SK-N-SH treated with all-trans-retinoic acid at 6 μM for 48 hours (cell line): ENCODE measurements at regions not wholly inside any gene's neighbourhood (a gene's known extent, or its start where the extent isn't known, plus 50 kb on each side); places are given as distances from the start of the nearest gene placed in this dataset.

ENCODE experiments used
- CSDC2 ChIP-seq: fragments of 250-450 bp; sonication (Bioruptor Pico); IDR thresholded peaks from 2 replicates; pipeline ENCODE4 v1.5.0; 2020; ENCODE audit warnings: mild to moderate bottlenecking, moderate library complexity
- OSR1 ChIP-seq: fragments of 250-450 bp; sonication (Bioruptor Pico); IDR thresholded peaks from 2 replicates; pipeline ENCODE4 v1.8.0; 2022; ENCODE audit warnings: moderate library complexity, mild to moderate bottlenecking, inconsistent platforms
- PATZ1 ChIP-seq: fragments of 250-450 bp; sonication (Bioruptor Pico); IDR thresholded peaks from 2 replicates; pipeline ENCODE4 v1.8.0; 2020; ENCODE audit warnings: mild to moderate bottlenecking, moderate library complexity, borderline replicate concordance
- POU6F1 ChIP-seq: fragments of 250-450 bp; sonication (Bioruptor Pico); IDR thresholded peaks from 2 replicates; pipeline ENCODE4 v1.8.0; 2021; ENCODE audit warnings: low read depth, mild to moderate bottlenecking, moderate library complexity, borderline replicate concordance
- RARB ChIP-seq: fragments of 250-450 bp; sonication (Bioruptor Pico); IDR thresholded peaks from 2 replicates; pipeline ENCODE4 v1.8.0; 2021; ENCODE audit warnings: mild to moderate bottlenecking, moderate library complexity
- TCF4 ChIP-seq: fragments of 250-450 bp; sonication (Bioruptor Pico); IDR thresholded peaks from 2 replicates; pipeline ENCODE4 v1.8.0; 2021; ENCODE audit warnings: mild to moderate bottlenecking, moderate library complexity, borderline replicate concordance
- ZFP30 ChIP-seq: fragments of 450-650 bp; formaldehyde crosslinking; IDR thresholded peaks from 2 replicates; pipeline ENCODE4 v1.5.0; 2022; ENCODE audit warnings: mild to moderate bottlenecking, moderate library complexity

- TF ChIP-seq RARB (no peak), CSDC2 (no peak), OSR1 (CRISPR knock-in tag) (no peak), PATZ1 (CRISPR knock-in tag) (no peak), TCF4 (no peak), POU6F1 (CRISPR knock-in tag) (no peak), ZFP30 (no peak)
These were observed 998.6 kb downstream of the RPA4 start for GRCh38 chrX:97882306-97882705.
